Endothelial cell (in vitro differentiated cells): ENCODE measurements at regions not wholly inside any gene's neighbourhood (a gene's known extent, or its start where the extent isn't known, plus 50 kb on each side); places are given as distances from the start of the nearest gene placed in this dataset.

Source experiments
- DNase-seq: peaks from one replicate; pipeline ENCODE4 v3.0.0; 2021; ENCODE audit warnings: low spot score
- H3K27ac Mint-ChIP-seq: one replicate; pipeline ENCODE4 v1.8.0; 2021; ENCODE audit warnings: mixed read lengths, inconsistent platforms; ENCODE audit not compliant: unreplicated experiment
- H3K27me3 Mint-ChIP-seq: one replicate; pipeline ENCODE4 v1.8.0; 2021; ENCODE audit warnings: mild to moderate bottlenecking, moderate library complexity, mixed read lengths, inconsistent platforms; ENCODE audit not compliant: unreplicated experiment
- H3K36me3 Mint-ChIP-seq: one replicate; pipeline ENCODE4 v1.8.0; 2021; ENCODE audit warnings: mild to moderate bottlenecking, low read depth, mixed read lengths, inconsistent platforms; ENCODE audit not compliant: unreplicated experiment
- H3K4me1 Mint-ChIP-seq: one replicate; pipeline ENCODE4 v1.8.0; 2021; ENCODE audit warnings: mild to moderate bottlenecking, mixed read lengths, inconsistent platforms; ENCODE audit not compliant: unreplicated experiment
- H3K4me3 Mint-ChIP-seq: one replicate; pipeline ENCODE4 v1.8.0; 2021; ENCODE audit warnings: mild to moderate bottlenecking, mixed read lengths, inconsistent platforms; ENCODE audit not compliant: unreplicated experiment
- H3K9me3 Mint-ChIP-seq: one replicate; pipeline ENCODE4 v1.8.0; 2021; ENCODE audit warnings: mixed read lengths, inconsistent platforms; ENCODE audit not compliant: unreplicated experiment
- CTCF ChIP-seq: fragments of 200-600 bp; sonication (generic); IDR thresholded peaks from one replicate; pipeline ENCODE4 v1.5.0; 2021; ENCODE audit warnings: antibody characterized with exemption; ENCODE audit not compliant: unreplicated experiment

DNA sequence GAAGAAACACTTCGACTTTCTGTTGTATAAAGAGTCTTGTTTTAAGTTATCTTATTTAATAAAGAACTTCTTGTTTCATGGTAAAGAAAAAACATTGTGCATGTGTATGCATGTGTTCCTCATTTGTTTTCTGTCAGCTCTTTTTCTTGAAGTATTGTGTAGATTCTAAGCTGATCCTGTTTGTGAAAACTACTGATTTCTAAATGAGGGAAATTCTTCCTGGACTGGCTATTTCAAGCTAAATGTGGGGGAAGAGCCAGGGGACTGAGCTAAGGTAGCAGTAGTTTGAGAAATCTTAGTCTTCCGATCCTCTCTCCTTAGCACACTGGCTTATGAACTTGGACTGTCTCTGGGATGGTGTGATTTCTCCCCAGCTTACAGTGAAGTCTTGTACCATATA, 56.4 kb upstream of the RBMS1 start:
- H3K27ac Mint-ChIP-seq, result no peak overlapping the region
- no peak overlapping the region for H3K4me3 Mint-ChIP-seq
- no peaks in the 10 kb centered on the region for H3K27me3 Mint-ChIP-seq
- no peaks in the 10 kb centered on the region for H3K9me3 Mint-ChIP-seq
- H3K4me1 Mint-ChIP-seq, result no peaks in the 10 kb centered on the region
- no peaks in the 10 kb centered on the region for H3K36me3 Mint-ChIP-seq
- no peak for DNase-seq
- no peak for TF ChIP-seq CTCF

DNA sequence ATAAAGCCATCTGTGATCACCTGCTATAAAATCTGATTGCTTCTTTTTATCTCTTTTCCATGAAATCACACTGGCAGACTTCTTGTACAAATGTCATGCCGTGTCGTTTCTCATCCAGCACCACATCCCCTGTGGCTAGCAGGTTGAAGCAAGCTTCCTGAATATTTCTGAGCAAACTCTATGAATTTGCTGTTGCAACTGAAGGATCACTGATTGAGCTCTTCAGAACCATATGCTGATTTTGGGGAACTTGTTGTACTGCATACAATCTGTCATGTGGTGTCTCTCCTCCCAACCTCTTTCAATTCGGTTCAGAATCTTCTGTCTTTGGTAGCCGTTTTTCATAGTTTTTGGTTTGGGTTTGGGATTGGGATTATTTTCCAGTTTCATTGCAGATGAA, 57.7 kb upstream of the RBMS1 start:
- Mint-ChIP-seq H3K27me3 (no peaks in the 10 kb centered on the region), H3K4me3 (no peak overlapping the region), H3K4me1 (no peaks in the 10 kb centered on the region), H3K9me3 (no peaks in the 10 kb centered on the region), H3K36me3 (no peaks in the 10 kb centered on the region), H3K27ac (no peak overlapping the region)
- no peak for TF ChIP-seq CTCF
- no peak for DNase-seq

- no peaks in the 10 kb centered on the region for H3K36me3 Mint-ChIP-seq
- H3K27me3 Mint-ChIP-seq, result no peaks in the 10 kb centered on the region
- TF ChIP-seq CTCF, result no peak
- no peak overlapping the region for H3K27ac Mint-ChIP-seq
- no peak for DNase-seq
- H3K9me3 Mint-ChIP-seq, result no peaks in the 10 kb centered on the region
- H3K4me3 Mint-ChIP-seq, result no peak overlapping the region
- no peaks in the 10 kb centered on the region for H3K4me1 Mint-ChIP-seq
Observed at GRCh38 chr2:160555420-160556071, 61.9 kb upstream of the RBMS1 start.

DNA sequence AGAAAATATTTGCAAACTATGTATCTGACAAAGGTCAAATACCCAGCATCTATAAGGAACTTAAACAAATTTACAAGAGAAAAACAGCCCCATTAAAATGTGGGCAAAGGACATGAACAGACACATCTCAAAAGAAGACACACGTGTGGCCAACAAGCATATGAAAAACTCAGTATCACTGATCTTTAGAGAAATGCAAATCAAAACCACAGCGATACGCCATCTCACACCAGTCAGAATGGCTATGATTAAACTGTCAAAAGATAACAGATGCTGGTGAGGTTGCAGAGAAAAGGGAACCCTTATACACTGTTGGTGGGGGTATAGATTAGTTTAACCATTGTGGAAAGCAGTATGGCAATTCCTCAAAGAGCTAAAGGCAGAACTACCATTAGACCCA, 64.3 kb upstream of the RBMS1 start:
- no peak for TF ChIP-seq CTCF
- H3K27me3 Mint-ChIP-seq, result no peaks in the 10 kb centered on the region
- no peak overlapping the region for H3K27ac Mint-ChIP-seq
- H3K4me3 Mint-ChIP-seq, result no peak overlapping the region
- H3K4me1 Mint-ChIP-seq, result no peaks in the 10 kb centered on the region
- no peak for DNase-seq
- H3K36me3 Mint-ChIP-seq, result no peaks in the 10 kb centered on the region
- H3K9me3 Mint-ChIP-seq, result no peaks in the 10 kb centered on the region

DNA sequence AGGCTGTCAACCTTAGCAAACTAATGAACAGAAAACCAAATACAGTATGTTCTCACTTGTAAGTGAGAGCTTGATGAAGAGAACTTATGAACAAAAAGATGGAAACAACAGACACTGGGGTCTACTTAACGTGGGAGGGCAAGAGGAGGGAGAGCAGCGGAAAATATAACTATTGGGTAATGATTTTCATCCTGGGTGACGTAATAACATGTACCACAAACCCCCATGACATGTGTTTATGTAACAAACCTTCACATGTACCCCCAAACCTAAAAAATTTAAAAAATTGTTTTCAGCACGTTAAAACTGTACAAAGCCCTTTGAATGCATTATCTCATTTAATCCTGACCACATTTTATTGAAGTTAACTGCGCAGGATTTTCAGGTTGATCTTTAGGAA, 64.9 kb upstream of the RBMS1 start:
- Mint-ChIP-seq H3K4me3 (no peak overlapping the region), H3K27ac (no peak overlapping the region), H3K4me1 (no peaks in the 10 kb centered on the region), H3K27me3 (no peaks in the 10 kb centered on the region), H3K36me3 (no peaks in the 10 kb centered on the region), H3K9me3 (no peaks in the 10 kb centered on the region)
- DNase-seq, result no peak
- no peak for TF ChIP-seq CTCF
